Limb (tissue), 2 donors: ENCODE measurements at regions not wholly inside any gene's neighbourhood (a gene's known extent, or its start where the extent isn't known, plus 50 kb on each side); places are given as distances from the start of the nearest gene placed in this dataset.

ENCODE experiments used
- DNase-seq, 2 donors: peaks; one replicate each; pipeline ENCODE4 v3.0.0-alpha.2; 2016; ENCODE audit errors: extremely low spot score in 2 of 2

DNA sequence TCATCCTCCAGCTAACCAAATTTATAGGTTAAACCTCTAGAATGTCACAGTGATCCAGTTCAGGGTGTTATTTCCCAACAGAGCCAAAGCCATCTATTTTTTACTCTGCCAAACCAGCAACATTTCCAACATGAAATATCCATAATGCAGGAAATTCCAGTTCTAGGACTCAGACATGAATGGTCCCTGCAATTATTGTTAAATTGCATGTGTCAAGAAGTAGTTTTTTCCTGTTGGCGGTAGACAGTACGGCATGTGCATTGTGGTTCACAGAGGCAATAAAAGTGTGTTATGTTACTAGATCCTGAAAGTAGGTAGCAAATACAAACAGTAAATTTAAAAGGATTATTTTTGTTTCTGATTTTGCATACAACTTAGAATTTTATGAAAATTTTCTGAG lies 215.7 kb upstream of the THBS1 start:
- no peak for DNase-seq

GRCh38 chr15:39365873-39366272 lies 215.0 kb upstream of the THBS1 start:
- DNase-seq = no peak

DNA sequence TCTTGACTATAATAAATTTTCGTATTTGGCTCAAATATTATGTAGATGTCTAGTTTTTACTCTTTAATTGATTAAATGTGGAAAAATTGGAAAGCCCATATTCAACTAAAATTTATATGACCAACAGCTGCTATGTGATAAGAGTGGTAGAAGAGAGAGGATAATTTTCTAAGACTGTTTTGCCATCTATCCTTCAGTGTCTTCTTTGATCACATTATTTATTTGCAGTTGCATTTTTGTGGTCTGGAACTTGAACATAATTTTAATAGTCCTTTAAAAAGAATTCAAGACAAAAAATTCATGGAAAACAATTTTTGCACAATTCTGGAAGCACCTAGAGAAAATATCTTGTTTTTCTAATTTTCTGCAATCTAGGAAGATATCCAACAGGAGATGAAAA lies 213.3 kb upstream of the THBS1 start:
- DNase-seq = no peak

- no peak for DNase-seq
Measured at GRCh38 chr15:39369768-39370167, 211.1 kb upstream of the THBS1 start.

DNA sequence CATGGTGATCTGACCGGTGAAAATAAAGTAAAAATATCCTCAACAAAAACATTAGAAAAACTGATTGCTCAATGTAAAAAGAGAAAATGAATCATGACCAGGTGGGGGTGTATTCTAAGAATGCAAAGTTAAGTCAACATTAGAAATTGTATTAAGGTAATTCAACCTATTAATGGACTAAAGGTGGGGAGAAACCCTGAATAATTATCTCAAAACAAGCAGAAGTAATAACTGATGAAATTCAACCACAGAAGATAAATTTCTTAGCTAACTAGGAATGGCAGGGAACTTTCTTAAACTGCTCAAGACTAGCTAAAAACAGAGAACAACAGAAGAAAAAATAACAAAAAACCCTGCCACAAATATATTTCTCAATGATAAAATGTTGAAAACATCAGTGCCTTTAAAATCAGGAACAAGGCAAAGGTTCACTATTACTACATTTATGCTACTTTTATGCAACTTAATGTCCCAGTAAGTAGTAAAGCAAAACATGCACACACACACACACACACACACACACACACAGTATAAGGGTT lies 204.4 kb upstream of the THBS1 start:
- DNase-seq = no peak

- no peak for DNase-seq
Measured at GRCh38 chr15:39381517-39381916, 199.4 kb upstream of the THBS1 start.

DNA sequence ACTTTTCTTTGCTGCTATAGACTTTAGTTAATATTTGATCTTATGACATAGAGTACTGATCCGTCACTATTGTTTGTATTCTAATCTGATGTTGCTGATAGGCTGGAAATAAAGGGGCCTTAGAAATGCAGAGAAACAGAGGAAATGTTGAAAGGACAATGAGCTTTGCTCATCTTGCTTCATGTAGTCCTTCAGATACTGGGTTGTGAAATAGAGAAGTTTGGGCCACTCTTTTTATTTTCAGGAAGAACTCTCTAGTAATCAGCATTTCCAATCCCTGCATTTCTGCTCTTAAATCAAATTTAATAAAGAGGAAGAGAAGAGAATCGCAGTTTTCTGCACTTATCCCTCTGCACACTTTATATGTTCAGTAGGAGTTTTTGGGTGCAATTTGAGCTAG lies 192.8 kb upstream of the THBS1 start:
- no peak for DNase-seq

DNA sequence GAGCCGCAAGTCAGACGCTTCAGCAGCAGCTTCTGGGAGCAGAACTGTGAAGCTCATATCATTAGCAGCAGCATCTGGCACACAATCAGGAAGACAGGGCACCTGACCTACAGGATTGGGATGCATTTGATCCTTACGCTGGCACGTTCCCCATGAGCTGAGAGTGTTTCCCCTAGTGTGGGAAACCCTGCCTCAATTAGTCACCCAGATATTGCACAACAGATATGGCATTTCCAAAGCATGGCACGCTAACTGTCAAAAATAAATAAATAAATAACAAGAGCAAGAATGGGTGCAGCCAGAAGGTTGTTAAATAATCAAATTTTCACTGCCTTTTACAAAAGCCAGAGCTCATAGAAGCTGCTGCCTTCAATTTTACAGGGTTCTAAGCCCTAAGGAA lies 189.6 kb upstream of the THBS1 start:
- DNase-seq = no peak

- no peak for DNase-seq
Measured at GRCh38 chr15:39392469-39393047, 188.3 kb upstream of the THBS1 start.

GRCh38 chr15:39393575-39394335 lies 187.1 kb upstream of the THBS1 start:
- DNase-seq = no peak

DNA sequence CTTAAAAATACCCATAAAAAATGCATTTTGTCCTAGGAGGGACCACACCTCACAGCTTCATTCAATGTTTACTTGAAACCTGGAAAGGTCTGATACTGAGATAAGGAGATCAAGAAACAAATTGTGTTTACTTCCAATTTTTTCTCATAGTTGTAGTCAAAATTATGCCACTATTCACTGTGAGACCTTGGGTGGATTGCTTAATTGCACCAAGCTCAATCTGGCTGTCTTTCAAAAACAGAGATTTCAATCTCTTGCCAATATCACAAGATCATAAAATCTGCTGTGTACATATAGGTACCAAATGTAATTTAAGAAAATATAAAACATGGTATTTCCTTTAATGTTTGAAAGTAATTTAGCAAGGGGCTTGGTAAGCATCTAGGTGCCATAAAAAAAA lies 186.4 kb upstream of the THBS1 start:
- no peak for DNase-seq

- DNase-seq = no peak
Measured at GRCh38 chr15:39396979-39397615, 183.8 kb upstream of the THBS1 start.

- DNase-seq = no peak
Measured at GRCh38 chr15:39397883-39398282, 183.0 kb upstream of the THBS1 start.

- DNase-seq = no peak
Measured at GRCh38 chr15:39399600-39399999, 181.3 kb upstream of the THBS1 start.

- DNase-seq = no peak
Measured at GRCh38 chr15:39400002-39400401, 180.9 kb upstream of the THBS1 start.

- DNase-seq = no peak
Measured at GRCh38 chr15:39400821-39401550, 179.9 kb upstream of the THBS1 start.

DNA sequence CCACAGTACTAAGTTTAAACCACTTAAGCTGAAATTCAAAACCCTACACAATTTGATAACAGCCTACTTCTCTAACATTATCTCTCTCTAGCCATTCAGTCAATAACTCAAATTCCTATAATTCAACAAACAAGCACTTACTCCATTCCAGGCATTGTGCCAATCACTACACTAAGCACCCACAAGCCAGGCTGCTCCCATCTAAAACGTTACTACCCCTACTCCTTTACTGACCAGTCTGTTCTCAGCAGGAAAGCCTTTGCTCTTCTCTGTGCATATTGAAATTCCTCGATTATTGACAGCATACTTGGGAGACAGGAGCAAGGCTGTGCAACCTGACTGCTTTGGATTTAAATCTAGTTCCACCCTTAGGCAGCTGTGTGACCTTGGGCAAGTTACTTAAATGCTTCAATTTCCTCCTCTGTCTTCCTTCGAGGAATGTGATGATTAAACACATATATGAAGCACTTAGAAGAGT lies 177.2 kb upstream of the THBS1 start:
- no peak for DNase-seq

DNA sequence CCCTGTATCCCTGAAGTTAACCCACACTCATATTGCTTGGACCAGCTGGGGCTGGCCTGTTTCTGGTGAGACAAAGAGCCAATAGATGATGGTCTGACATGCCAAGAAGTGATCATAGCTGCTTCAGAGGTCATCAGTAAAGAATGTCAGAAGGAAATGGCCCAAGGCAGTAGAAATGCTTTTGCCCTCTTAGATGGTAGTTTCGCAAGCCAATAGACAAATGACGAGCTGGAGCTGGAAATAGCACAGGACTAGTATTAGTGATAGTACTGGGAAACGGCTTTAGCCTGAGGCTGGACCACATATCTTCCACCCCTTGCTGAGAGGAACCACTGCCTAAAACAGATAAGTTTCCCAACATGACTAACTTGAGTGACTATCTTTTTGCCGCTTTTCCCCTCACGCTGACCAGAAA lies 176.1 kb upstream of the THBS1 start:
- no peak for DNase-seq

- DNase-seq = no peak
Measured at GRCh38 chr15:39406485-39406884, 174.4 kb upstream of the THBS1 start.

DNA sequence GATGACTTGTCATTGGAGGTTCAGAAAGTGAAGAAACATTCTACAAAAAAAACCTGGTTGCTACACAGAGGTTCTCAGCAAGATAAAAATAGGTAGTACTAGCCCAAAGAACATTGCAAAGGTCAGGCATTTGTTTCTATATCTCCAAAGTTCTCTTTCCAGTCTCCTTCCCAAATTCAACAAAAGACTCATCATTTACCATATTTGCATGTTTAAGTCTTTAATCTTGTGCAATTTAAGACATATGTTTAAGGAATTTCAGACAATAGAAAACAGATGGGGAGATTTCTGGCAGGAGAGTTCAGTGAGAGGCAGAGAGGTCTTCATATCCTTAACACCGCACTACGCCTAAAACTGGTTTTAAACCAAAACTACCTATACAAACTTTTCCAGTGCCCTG lies 173.8 kb upstream of the THBS1 start:
- no peak for DNase-seq

- DNase-seq = no peak
Measured at GRCh38 chr15:39409876-39410530, 170.9 kb upstream of the THBS1 start.
